DND-41 (cell line): ENCODE measurements at regions not wholly inside any gene's neighbourhood (a gene's known extent, or its start where the extent isn't known, plus 50 kb on each side); places are given as distances from the start of the nearest gene placed in this dataset.

Source experiments
- ATAC-seq: fragments of 200-7000 bp; cut with Tn5 transposase; 3 replicates; pipeline ENCODE4 v1.9.1; 2021; ENCODE audit warnings: low read depth; ENCODE audit not compliant: insufficient read depth
- DNase-seq: peaks from one replicate; pipeline ENCODE4 v3.0.0-alpha.2; 2020
- H2AFZ ChIP-seq: 2 replicates; pipeline ENCODE4 v1.6.0; 2012; ENCODE audit warnings: low read depth, low read length
- H3K27ac ChIP-seq: 2 replicates; pipeline ENCODE4 v1.5.1; 2012; ENCODE audit warnings: low read length, inconsistent platforms
- H3K27me3 ChIP-seq: fragments of 200-600 bp; sonication (generic); 2 replicates; pipeline ENCODE4 v1.6.0; 2012; ENCODE audit warnings: low read length, mild to moderate bottlenecking, inconsistent platforms; ENCODE audit not compliant: insufficient read depth, poor library complexity
- H3K36me3 ChIP-seq: 2 replicates; pipeline ENCODE4 v1.5.1; 2012; ENCODE audit warnings: low read length, inconsistent platforms; ENCODE audit not compliant: insufficient read depth
- H3K4me1 ChIP-seq: 2 replicates; pipeline ENCODE4 v1.5.1; 2012; ENCODE audit warnings: mild to moderate bottlenecking, low read length; ENCODE audit not compliant: insufficient read depth
- H3K4me2 ChIP-seq: 2 replicates; pipeline ENCODE4 v1.6.0; 2012; ENCODE audit warnings: mild to moderate bottlenecking, moderate library complexity, low read length, inconsistent platforms; ENCODE audit not compliant: insufficient read depth
- H3K4me3 ChIP-seq, 2 experiments: fragments of 200-600 bp in 1 of 2; shearing (Covaris generic) in 1 of 2; 2 replicates each; pipeline ENCODE4 v1.5.1; 2012 to 2016; ENCODE audit warnings: inconsistent platforms in 2 of 2, low read length in 2 of 2, mild to moderate bottlenecking in 2 of 2, low read depth in 1 of 2, moderate library complexity in 1 of 2
- H3K79me2 ChIP-seq: 2 replicates; pipeline ENCODE4 v1.6.0; 2012; ENCODE audit warnings: low read length, inconsistent platforms; ENCODE audit not compliant: insufficient read depth
- H3K9ac ChIP-seq: 2 replicates; pipeline ENCODE4 v1.6.0; 2012; ENCODE audit warnings: low read depth, mild to moderate bottlenecking, inconsistent platforms, low read length, moderate library complexity
- H3K9me3 ChIP-seq: 2 replicates; pipeline ENCODE4 v1.5.1; 2012; ENCODE audit warnings: low read length, moderate library complexity, mild to moderate bottlenecking, inconsistent platforms; ENCODE audit not compliant: insufficient read depth, severe bottlenecking
- H4K20me1 ChIP-seq: 2 replicates; pipeline ENCODE4 v1.6.0; 2012; ENCODE audit warnings: low read length; ENCODE audit not compliant: insufficient read depth
- CTCF ChIP-seq: IDR thresholded peaks from 2 replicates; pipeline ENCODE4 v1.5.1; 2012; ENCODE audit warnings: borderline replicate concordance, low read length, moderate library complexity, mild to moderate bottlenecking; ENCODE audit not compliant: poor library complexity, severe bottlenecking; ENCODE audit errors: extremely low read depth
- EZH2 ChIP-seq: IDR thresholded peaks from 3 replicates; pipeline ENCODE4 v1.6.1; 2012; ENCODE audit warnings: borderline replicate concordance, low read depth, mild to moderate bottlenecking, moderate library complexity, low read length, inconsistent platforms; ENCODE audit not compliant: severe bottlenecking

GRCh38 chr2:207226671-207227061, 60.9 kb upstream of the KLF7 start:
- Histone ChIP-seq H3K4me3 (no peak overlapping the region), H3K4me1 (no peaks in the 10 kb centered on the region), H3K27ac (no peak overlapping the region), H3K9ac (no peak overlapping the region), H3K27me3 (no peaks in the 10 kb centered on the region), H3K4me2 (no peak overlapping the region), H2AFZ (no peak overlapping the region), H3K9me3 (no peaks in the 10 kb centered on the region), H4K20me1 (no peaks in the 10 kb centered on the region), H3K79me2 (no peaks in the 10 kb centered on the region), H3K36me3 (no peaks in the 10 kb centered on the region)
- TF ChIP-seq CTCF, result no peak
- TF ChIP-seq EZH2, result no peak
- no peak for ATAC-seq
- no peak for DNase-seq

GRCh38 chr2:207227062-207227748, 61.5 kb upstream of the KLF7 start:
- no peaks in the 10 kb centered on the region for H4K20me1 ChIP-seq
- H3K79me2 ChIP-seq, result no peaks in the 10 kb centered on the region
- no peak overlapping the region for H2AFZ ChIP-seq
- H3K4me1 ChIP-seq, result no peaks in the 10 kb centered on the region
- no peak for ATAC-seq
- no peak overlapping the region for H3K27ac ChIP-seq
- no peak overlapping the region for H3K4me3 ChIP-seq
- no peaks in the 10 kb centered on the region for H3K36me3 ChIP-seq
- no peaks in the 10 kb centered on the region for H3K9me3 ChIP-seq
- H3K4me2 ChIP-seq, result no peak overlapping the region
- no peak overlapping the region for H3K9ac ChIP-seq
- H3K27me3 ChIP-seq, result no peaks in the 10 kb centered on the region
- TF ChIP-seq CTCF (no peak), EZH2 (no peak)
- no peak for DNase-seq

- H4K20me1 ChIP-seq, result no peaks in the 10 kb centered on the region
- TF ChIP-seq EZH2 (no peak), CTCF (no peak)
- H3K27me3 ChIP-seq, result no peaks in the 10 kb centered on the region
- DNase-seq (no peak), ATAC-seq (no peak)
- H3K9ac ChIP-seq, result no peak overlapping the region
- no peaks in the 10 kb centered on the region for H3K9me3 ChIP-seq
- H3K36me3 ChIP-seq, result no peaks in the 10 kb centered on the region
- H3K27ac ChIP-seq, result no peak overlapping the region
- no peak overlapping the region for H3K4me3 ChIP-seq
- no peaks in the 10 kb centered on the region for H3K4me1 ChIP-seq
- H3K4me2 ChIP-seq, result no peak overlapping the region
- no peaks in the 10 kb centered on the region for H3K79me2 ChIP-seq
- H2AFZ ChIP-seq, result no peak overlapping the region
These were observed 62.0 kb upstream of the KLF7 start for GRCh38 chr2:207227749-207228145.
